ENCODE measurements at regions not wholly inside any gene's neighbourhood (a gene's known extent, or its start where the extent isn't known, plus 50 kb on each side); places are given as distances from the start of the nearest gene placed in this dataset.

DNA sequence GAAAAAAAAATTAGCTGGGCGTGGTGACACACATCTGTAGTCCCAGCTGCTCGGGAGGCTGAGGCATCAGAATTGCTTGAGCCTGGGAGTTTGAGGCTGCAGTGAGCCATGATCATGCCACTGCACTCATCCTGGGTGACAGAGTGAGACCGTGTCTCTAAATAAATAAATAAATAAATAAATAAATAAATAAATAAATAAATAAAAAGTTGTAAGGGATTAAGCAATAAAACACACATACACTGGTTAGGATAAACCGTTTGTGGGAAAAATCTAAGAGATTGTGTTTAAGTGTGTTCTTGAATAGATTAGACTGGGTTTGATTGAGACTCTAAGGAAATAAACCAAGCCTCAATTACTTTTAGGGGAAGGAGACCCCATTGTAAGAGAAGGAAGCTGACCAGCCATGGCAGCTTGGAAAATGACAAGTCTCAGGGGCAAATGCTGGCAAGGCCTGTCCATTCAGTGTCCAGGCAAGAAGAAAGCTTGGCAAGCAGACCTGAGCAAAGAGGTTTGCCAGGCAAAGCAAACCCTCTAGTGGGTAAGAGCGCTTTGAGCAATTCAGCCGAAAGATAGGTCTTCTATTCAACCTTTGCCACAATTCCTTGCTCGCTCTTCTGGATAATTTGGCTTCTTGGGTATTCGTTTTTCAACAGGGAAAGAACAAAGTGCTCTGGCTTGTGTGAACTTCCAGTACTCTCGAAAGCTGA, 106.9 kb upstream of the SERBP1 start:
- Histone ChIP-seq H3K4me1 (ENCODE audit: control insufficient read depth in 3 of 3, insufficient read depth in 2 of 3, low read depth in 1 of 3, low read length in 2 of 3) (peaks cover 0 to 25% (median 8%) of the 10 kb centered on the region in 3 donors), H3K27me3 (ENCODE audit: control insufficient read depth in 3 of 3, insufficient read depth in 3 of 3, low read length in 3 of 3) (no peaks in the 10 kb centered on the region), H3K4me3 (ENCODE audit: low read depth in 1 of 3, low read length in 3 of 3) (no peak overlapping the region), H3K36me3 (ENCODE audit: control insufficient read depth in 3 of 3, insufficient read depth in 2 of 3, low read depth in 1 of 3, low read length in 3 of 3) (no peaks in the 10 kb centered on the region), H3K9me3 (ENCODE audit: control insufficient read depth in 2 of 2, insufficient read depth in 1 of 2, low read depth in 1 of 2, low read length in 1 of 2) (no peaks in the 10 kb centered on the region), H3K27ac (ENCODE audit: low read depth in 1 of 3, low read length in 2 of 3) (no peak overlapping the region)
- FAIRE-seq (no peak), DNase-seq (no peak)
- 72 to 79% (median 79%) methylated on average over 9 of the region's 9 CpGs for WGBS, 3 donors

GRCh38 chr1:67537667-67538018, 107.4 kb upstream of the SERBP1 start:
- H3K27ac ChIP-seq (ENCODE audit: low read depth in 1 of 3, low read length in 2 of 3): no peak overlapping the region
- H3K4me3 ChIP-seq (ENCODE audit: low read depth in 1 of 3, low read length in 3 of 3): no peak overlapping the region
- DNase-seq (no peak), FAIRE-seq (no peak)
- peaks cover 0 to 24% (median 8%) of the 10 kb centered on the region in 3 donors for H3K4me1 ChIP-seq (ENCODE audit: control insufficient read depth in 3 of 3, insufficient read depth in 2 of 3, low read depth in 1 of 3, low read length in 2 of 3)
- H3K36me3 ChIP-seq (ENCODE audit: control insufficient read depth in 3 of 3, insufficient read depth in 2 of 3, low read depth in 1 of 3, low read length in 3 of 3): no peaks in the 10 kb centered on the region
- H3K27me3 ChIP-seq (ENCODE audit: control insufficient read depth in 3 of 3, insufficient read depth in 3 of 3, low read length in 3 of 3): no peaks in the 10 kb centered on the region
- H3K9me3 ChIP-seq (ENCODE audit: control insufficient read depth in 2 of 2, insufficient read depth in 1 of 2, low read depth in 1 of 2, low read length in 1 of 2): no peaks in the 10 kb centered on the region
- WGBS, 3 donors: 83 to 85% (median 85%) methylated on average over 6 of the region's 6 CpGs

DNA sequence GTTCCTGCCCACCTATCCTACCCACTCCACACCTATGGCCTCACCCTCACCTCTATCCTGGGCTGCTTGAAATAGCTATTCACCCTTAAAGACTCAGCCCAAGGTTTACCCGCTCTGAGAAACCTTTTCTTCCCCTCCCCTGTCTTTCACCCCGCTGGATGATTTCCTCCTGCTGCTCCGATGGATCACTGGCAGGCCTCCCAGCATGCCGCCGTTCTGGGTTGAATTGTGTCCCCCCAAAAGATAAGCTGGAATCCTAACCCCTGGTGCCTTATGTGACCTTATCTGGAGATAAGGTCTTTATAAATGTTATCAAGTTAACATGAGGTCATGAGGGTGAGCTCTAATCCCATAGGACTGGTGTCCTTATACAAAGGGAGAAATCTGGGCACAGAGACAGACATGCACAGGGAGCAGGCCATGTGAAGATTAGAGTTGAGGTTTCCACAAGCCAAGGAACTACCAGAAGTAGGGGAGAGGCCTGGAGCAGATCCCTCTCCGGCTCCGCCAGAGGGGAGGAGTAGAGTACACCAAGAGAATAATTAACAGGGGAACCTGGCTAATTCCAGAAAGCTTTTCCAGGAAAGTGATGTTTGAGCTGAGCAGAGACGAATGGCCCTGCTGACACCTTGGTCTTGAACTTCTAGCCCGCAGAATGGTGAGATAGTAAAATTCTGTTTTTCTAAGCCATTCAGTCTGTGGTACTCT, 110.0 kb upstream of the SERBP1 start:
- DNase-seq (peak; percentile 60 to 76), FAIRE-seq (no peak)
- WGBS, 3 donors: 13 to 64% (median 37%) methylated on average over 9 of the region's 9 CpGs
- Histone ChIP-seq H3K4me3 (ENCODE audit: low read depth in 1 of 3, low read length in 3 of 3) (no peak overlapping the region), H3K27me3 (ENCODE audit: control insufficient read depth in 3 of 3, insufficient read depth in 3 of 3, low read length in 3 of 3) (no peaks in the 10 kb centered on the region), H3K27ac (ENCODE audit: low read depth in 1 of 3, low read length in 2 of 3) (peak overlapping the region; percentile 27 to 52 (median 30)), H3K36me3 (ENCODE audit: control insufficient read depth in 3 of 3, insufficient read depth in 2 of 3, low read depth in 1 of 3, low read length in 3 of 3) (no peaks in the 10 kb centered on the region), H3K4me1 (ENCODE audit: control insufficient read depth in 3 of 3, insufficient read depth in 2 of 3, low read depth in 1 of 3, low read length in 2 of 3) (peaks cover 0 to 11% (median 8%) of the 10 kb centered on the region in 3 donors), H3K9me3 (ENCODE audit: control insufficient read depth in 2 of 2, insufficient read depth in 1 of 2, low read depth in 1 of 2, low read length in 1 of 2) (no peaks in the 10 kb centered on the region)

DNA sequence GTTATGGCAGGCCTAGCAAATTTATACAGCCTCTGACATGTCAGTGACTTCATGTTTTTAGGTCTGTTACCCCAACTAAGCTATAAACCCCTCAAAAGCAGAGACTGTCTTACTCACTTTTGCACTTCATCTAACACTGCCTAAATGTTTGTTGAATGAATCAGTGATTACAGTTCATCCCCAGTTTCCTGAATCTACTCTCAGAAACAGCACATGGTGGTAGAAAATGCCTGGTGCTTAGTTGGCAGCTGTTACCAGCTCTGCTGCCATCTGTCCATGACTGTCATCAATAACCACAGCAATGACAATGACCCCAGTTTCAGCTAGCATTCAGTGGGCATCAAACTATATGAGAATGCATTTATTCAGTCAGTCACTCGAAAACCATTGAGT, 110.5 kb upstream of the SERBP1 start:
- FAIRE-seq: no peak
- WGBS, 3 donors: 83 to 91% (median 89%) methylated on average over 1 of the region's 1 CpG
- H3K27ac ChIP-seq (ENCODE audit: low read depth in 1 of 3, low read length in 2 of 3): peak overlapping the region in 2 of 3 donors; percentile 27 to 52

GRCh38 chr1:67542747-67543146, 112.5 kb upstream of the SERBP1 start:
- Histone ChIP-seq H3K4me3 (ENCODE audit: low read depth in 1 of 3, low read length in 3 of 3) (no peak overlapping the region), H3K27ac (ENCODE audit: low read depth in 1 of 3, low read length in 2 of 3) (no peak overlapping the region), H3K4me1 (ENCODE audit: control insufficient read depth in 3 of 3, insufficient read depth in 2 of 3, low read depth in 1 of 3, low read length in 2 of 3) (peaks cover 0 to 10% (median 7%) of the 10 kb centered on the region in 3 donors), H3K36me3 (ENCODE audit: control insufficient read depth in 3 of 3, insufficient read depth in 2 of 3, low read depth in 1 of 3, low read length in 3 of 3) (no peaks in the 10 kb centered on the region), H3K27me3 (ENCODE audit: control insufficient read depth in 3 of 3, insufficient read depth in 3 of 3, low read length in 3 of 3) (no peaks in the 10 kb centered on the region), H3K9me3 (ENCODE audit: control insufficient read depth in 2 of 2, insufficient read depth in 1 of 2, low read depth in 1 of 2, low read length in 1 of 2) (no peaks in the 10 kb centered on the region)
- DNase-seq: no peak
- FAIRE-seq: no peak
- 41 to 48% methylated on average over 2 of the region's 2 CpGs; no CpG with 5 or more reads in 1 of the 3 donors for WGBS, 3 donors

More for the DNA sequence above, 110.5 kb upstream of the SERBP1 start:
- no peak for DNase-seq
- H3K4me3 ChIP-seq (ENCODE audit: low read depth in 1 of 3, low read length in 3 of 3): no peak overlapping the region
- H3K36me3 ChIP-seq (ENCODE audit: control insufficient read depth in 3 of 3, insufficient read depth in 2 of 3, low read depth in 1 of 3, low read length in 3 of 3): no peaks in the 10 kb centered on the region
- no peaks in the 10 kb centered on the region for H3K27me3 ChIP-seq (ENCODE audit: control insufficient read depth in 3 of 3, insufficient read depth in 3 of 3, low read length in 3 of 3)
- H3K4me1 ChIP-seq (ENCODE audit: control insufficient read depth in 3 of 3, insufficient read depth in 2 of 3, low read depth in 1 of 3, low read length in 2 of 3): peaks cover 0 to 10% (median 8%) of the 10 kb centered on the region in 3 donors
- no peaks in the 10 kb centered on the region for H3K9me3 ChIP-seq (ENCODE audit: control insufficient read depth in 2 of 2, insufficient read depth in 1 of 2, low read depth in 1 of 2, low read length in 1 of 2)

- no peaks in the 10 kb centered on the region for H3K9me3 ChIP-seq (ENCODE audit: control insufficient read depth in 2 of 2, insufficient read depth in 1 of 2, low read depth in 1 of 2, low read length in 1 of 2)
- no peaks in the 10 kb centered on the region for H3K27me3 ChIP-seq (ENCODE audit: control insufficient read depth in 3 of 3, insufficient read depth in 3 of 3, low read length in 3 of 3)
- no peak for DNase-seq
- H3K4me1 ChIP-seq (ENCODE audit: control insufficient read depth in 3 of 3, insufficient read depth in 2 of 3, low read depth in 1 of 3, low read length in 2 of 3): peaks cover 0 to 10% (median under 1%) of the 10 kb centered on the region in 3 donors
- no peak overlapping the region for H3K27ac ChIP-seq (ENCODE audit: low read depth in 1 of 3, low read length in 2 of 3)
- 79 to 94% (median 84%) methylated on average over 1 of the region's 1 CpG for WGBS, 3 donors
- no peak for FAIRE-seq
- H3K36me3 ChIP-seq (ENCODE audit: control insufficient read depth in 3 of 3, insufficient read depth in 2 of 3, low read depth in 1 of 3, low read length in 3 of 3): no peaks in the 10 kb centered on the region
- H3K4me3 ChIP-seq (ENCODE audit: low read depth in 1 of 3, low read length in 3 of 3): no peak overlapping the region
Observed at GRCh38 chr1:67544921-67545320, 114.7 kb upstream of the SERBP1 start.

GRCh38 chr1:67545364-67545763, 115.2 kb upstream of the SERBP1 start:
- WGBS, 3 donors: 94 to 100% (median 95%) methylated on average over 1 of the region's 1 CpG
- Histone ChIP-seq H3K27me3 (ENCODE audit: control insufficient read depth in 3 of 3, insufficient read depth in 3 of 3, low read length in 3 of 3) (no peaks in the 10 kb centered on the region), H3K36me3 (ENCODE audit: control insufficient read depth in 3 of 3, insufficient read depth in 2 of 3, low read depth in 1 of 3, low read length in 3 of 3) (no peaks in the 10 kb centered on the region), H3K27ac (ENCODE audit: low read depth in 1 of 3, low read length in 2 of 3) (no peak overlapping the region), H3K9me3 (ENCODE audit: control insufficient read depth in 2 of 2, insufficient read depth in 1 of 2, low read depth in 1 of 2, low read length in 1 of 2) (no peaks in the 10 kb centered on the region), H3K4me3 (ENCODE audit: low read depth in 1 of 3, low read length in 3 of 3) (no peak overlapping the region), H3K4me1 (ENCODE audit: control insufficient read depth in 3 of 3, insufficient read depth in 2 of 3, low read depth in 1 of 3, low read length in 2 of 3) (peaks cover 0 to 6% (median 0%) of the 10 kb centered on the region in 3 donors)
- FAIRE-seq (no peak), DNase-seq (no peak)

- no peaks in the 10 kb centered on the region for H3K9me3 ChIP-seq (ENCODE audit: control insufficient read depth in 2 of 2, insufficient read depth in 1 of 2, low read depth in 1 of 2, low read length in 1 of 2)
- peaks cover 4 to 18% (median 6%) of the 10 kb centered on the region in 3 donors for H3K4me1 ChIP-seq (ENCODE audit: control insufficient read depth in 3 of 3, insufficient read depth in 2 of 3, low read depth in 1 of 3, low read length in 2 of 3)
- no peaks in the 10 kb centered on the region for H3K27me3 ChIP-seq (ENCODE audit: control insufficient read depth in 3 of 3, insufficient read depth in 3 of 3, low read length in 3 of 3)
- DNase-seq (peak in 1 of 2 donors; percentile 49), FAIRE-seq (no peak)
- H3K36me3 ChIP-seq (ENCODE audit: control insufficient read depth in 3 of 3, insufficient read depth in 2 of 3, low read depth in 1 of 3, low read length in 3 of 3): no peaks in the 10 kb centered on the region
- no peak overlapping the region for H3K4me3 ChIP-seq (ENCODE audit: low read depth in 1 of 3, low read length in 3 of 3)
- WGBS, 3 donors: 80 to 85% (median 84%) methylated on average over 6 of the region's 6 CpGs
- H3K27ac ChIP-seq (ENCODE audit: low read depth in 1 of 3, low read length in 2 of 3): peak overlapping the region; percentile 45 to 72 (median 64)
Observed at GRCh38 chr1:67551375-67551774, 121.2 kb upstream of the SERBP1 start.

All from small intestine (tissue), 7 donors.